GM08714 (cell line): ENCODE measurements at regions not wholly inside any gene's neighbourhood (a gene's known extent, or its start where the extent isn't known, plus 50 kb on each side); places are given as distances from the start of the nearest gene placed in this dataset.

Experiments
- H3K4me3 ChIP-seq: fragments of 200-500 bp; sonication (Bioruptor generic); 2 replicates; pipeline ENCODE4 v1.5.1; 2014; ENCODE audit warnings: mild to moderate bottlenecking, low read length, inconsistent platforms
- ZNF274 ChIP-seq: IDR thresholded peaks from 2 replicates; pipeline ENCODE4 v1.6.1; 2012; ENCODE audit warnings: mild to moderate bottlenecking, low read depth, low read length

DNA sequence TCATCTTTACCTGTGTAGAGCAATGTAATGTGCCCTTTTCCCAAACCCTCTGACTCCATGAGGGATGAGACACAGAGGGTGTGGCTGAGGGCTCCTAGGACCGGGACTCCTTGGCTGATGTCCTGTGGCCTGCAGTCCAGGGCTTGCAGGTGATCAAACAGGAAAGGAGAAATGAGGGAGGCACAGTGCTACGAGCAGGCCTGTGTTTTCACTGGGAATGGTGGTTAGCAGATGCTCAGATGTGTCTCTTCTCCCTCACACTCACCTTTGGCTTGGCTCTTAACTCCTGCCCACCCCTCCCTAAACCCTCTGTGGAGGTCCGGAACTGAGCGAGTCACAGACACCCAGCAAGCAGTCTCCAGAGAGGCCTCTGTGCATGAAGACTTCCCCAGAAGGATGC is 254.4 kb downstream of the DAD1 start:
- TF ChIP-seq ZNF274 = no peak
- H3K4me3 ChIP-seq = no peak overlapping the region

GRCh38 chr14:22334275-22334577 is 254.8 kb downstream of the DAD1 start:
- H3K4me3 ChIP-seq = no peak overlapping the region
- no peak for TF ChIP-seq ZNF274

GRCh38 chr14:22333422-22334274 is 255.4 kb downstream of the DAD1 start:
- H3K4me3 ChIP-seq = no peak overlapping the region
- TF ChIP-seq ZNF274 = no peak

GRCh38 chr14:22332686-22333421 is 256.2 kb downstream of the DAD1 start:
- TF ChIP-seq ZNF274 = no peak
- H3K4me3 ChIP-seq = no peak overlapping the region

DNA sequence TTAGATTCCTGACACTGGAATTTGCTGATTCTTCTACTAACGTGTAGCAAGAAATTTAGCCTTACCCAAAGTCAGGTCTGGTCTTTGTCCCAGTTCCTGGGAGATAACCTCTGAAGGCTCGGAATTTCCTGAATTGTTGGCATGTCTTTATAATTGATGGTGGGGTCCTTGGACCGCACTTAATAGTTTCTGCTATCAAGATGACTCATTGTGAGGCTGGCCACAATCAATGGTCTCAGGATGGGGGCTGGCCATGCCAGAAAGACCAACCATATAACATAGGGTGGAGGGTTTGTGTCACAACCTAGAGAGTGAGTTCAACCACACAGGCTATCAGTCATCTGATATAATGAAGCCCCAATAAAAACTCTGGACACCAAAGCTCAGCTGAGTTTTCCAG is 259.7 kb downstream of the DAD1 start:
- no peak for TF ChIP-seq ZNF274
- H3K4me3 ChIP-seq = no peak overlapping the region

DNA sequence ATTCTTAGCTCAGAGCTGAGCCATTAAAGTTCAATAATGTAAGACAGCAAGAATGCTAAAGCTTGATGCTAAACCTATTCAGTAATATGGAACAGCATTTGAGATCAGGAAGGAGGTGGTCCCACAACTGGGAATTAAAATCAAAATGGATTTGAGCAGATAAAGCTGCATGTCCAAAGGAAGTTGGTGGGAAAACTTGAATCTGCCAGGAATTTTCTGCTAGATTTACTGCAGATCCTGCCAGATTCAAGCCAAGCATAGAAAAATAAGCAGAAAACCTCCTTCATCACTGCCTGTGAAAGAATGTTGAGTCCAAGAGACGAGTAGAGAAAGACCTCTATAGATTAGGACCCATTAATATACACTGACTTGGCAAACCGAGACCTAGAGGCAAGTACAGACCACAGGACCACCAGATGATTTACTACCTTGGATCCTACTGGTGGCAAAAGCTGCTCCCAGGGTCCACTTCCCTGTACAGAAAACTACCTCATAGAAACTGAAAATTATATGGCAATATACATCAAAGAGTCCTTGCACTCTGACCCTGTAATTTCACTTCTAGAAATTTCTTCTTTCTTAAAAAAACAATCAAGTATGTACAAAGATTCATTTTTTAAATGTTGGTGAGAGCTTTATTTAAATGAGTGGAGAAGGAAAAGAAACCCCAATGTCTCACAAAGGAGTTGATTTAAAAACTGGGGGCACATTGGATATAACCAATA is 263.2 kb downstream of the DAD1 start:
- no peak for TF ChIP-seq ZNF274

DNA sequence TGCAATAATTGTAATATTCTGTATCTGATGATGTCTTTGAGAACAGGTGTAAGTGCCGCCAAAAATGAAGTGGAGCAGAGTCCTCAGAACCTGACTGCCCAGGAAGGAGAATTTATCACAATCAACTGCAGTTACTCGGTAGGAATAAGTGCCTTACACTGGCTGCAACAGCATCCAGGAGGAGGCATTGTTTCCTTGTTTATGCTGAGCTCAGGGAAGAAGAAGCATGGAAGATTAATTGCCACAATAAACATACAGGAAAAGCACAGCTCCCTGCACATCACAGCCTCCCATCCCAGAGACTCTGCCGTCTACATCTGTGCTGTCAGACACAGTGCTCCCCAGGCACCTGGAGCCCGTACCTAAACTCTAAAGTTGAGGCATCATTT is 268.7 kb downstream of the DAD1 start:
- H3K4me3 ChIP-seq = no peak overlapping the region
- no peak for TF ChIP-seq ZNF274

More for the DNA sequence above, 263.2 kb downstream of the DAD1 start:
- no peak overlapping the region for H3K4me3 ChIP-seq

GRCh38 chr14:22319526-22320361 is 269.3 kb downstream of the DAD1 start:
- no peak for TF ChIP-seq ZNF274
- no peak overlapping the region for H3K4me3 ChIP-seq

DNA sequence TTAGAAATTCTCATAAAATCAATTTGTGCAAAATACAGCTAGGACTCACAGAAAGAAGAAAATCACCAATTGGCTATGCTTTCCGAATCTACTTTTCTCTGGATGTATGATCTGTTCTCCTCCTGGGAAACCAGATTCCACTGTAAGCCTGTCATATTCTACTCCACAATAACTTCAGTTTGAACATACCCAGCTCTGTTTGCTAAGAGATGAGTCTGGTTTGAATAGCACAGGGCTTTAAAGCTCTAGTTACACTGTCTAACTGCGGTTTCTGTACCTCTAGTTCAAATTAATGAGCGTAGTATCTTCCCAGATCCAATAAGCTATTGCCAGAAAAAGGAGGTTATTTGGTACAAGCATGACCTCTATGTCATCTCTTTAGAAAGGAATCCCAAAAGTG is 270.1 kb downstream of the DAD1 start:
- no peak for TF ChIP-seq ZNF274
- H3K4me3 ChIP-seq = no peak overlapping the region

- no peak overlapping the region for H3K4me3 ChIP-seq
- no peak for TF ChIP-seq ZNF274
Observed at GRCh38 chr14:22316473-22316872, 272.6 kb downstream of the DAD1 start.

- no peak overlapping the region for H3K4me3 ChIP-seq
- no peak for TF ChIP-seq ZNF274
Observed at GRCh38 chr14:22315336-22315735, 273.7 kb downstream of the DAD1 start.

- TF ChIP-seq ZNF274 = no peak
- no peak overlapping the region for H3K4me3 ChIP-seq
Observed at GRCh38 chr14:22314183-22314820, 274.7 kb downstream of the DAD1 start.

DNA sequence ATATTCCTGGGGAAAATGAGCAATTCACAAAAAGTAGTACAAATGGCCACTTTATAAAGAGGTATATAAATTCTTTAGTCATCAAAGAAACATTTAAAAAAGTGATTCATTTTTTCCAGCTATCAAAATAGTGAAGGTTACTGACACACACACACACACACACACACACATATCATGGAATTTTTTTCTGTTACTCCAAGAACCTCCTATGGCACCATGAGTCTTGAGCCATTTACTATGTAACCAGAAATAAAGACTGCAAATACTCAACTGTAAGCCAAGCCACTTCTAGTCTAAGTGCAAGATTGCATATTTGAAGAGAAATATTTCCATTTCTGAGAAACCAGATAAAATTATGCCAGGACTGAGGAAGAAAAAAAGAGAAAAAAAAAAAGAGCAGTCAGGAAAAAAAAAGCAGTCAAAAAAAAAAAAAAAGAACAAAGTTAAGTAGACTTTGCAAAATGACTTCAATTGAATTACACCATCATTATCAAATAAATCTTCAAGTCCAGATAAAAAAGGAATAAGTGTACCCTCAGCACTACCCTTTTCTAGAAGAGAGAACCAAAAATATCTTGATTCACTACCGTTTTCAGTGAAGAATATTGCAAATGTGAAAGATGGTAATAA is 275.7 kb downstream of the DAD1 start:
- no peak overlapping the region for H3K4me3 ChIP-seq
- TF ChIP-seq ZNF274 = no peak
